HepG2 (cell line): ENCODE measurements at regions not wholly inside any gene's neighbourhood (a gene's known extent, or its start where the extent isn't known, plus 50 kb on each side); places are given as distances from the start of the nearest gene placed in this dataset.
A peak's percentile ranks its signal among the peaks of the same experiment; 100 is the strongest.

Source experiments
- CENPBD1 ChIP-seq: sonication (generic); formaldehyde crosslinking; IDR thresholded peaks from 2 replicates; pipeline ENCODE4 v1.8.0; 2022; ENCODE audit warnings: missing genetic modification reagents, low read depth, mild to moderate bottlenecking, borderline replicate concordance
- IRF9 ChIP-seq: sonication (generic); formaldehyde crosslinking; IDR thresholded peaks from 2 replicates; pipeline ENCODE4 v1.8.0; 2022; ENCODE audit warnings: missing genetic modification reagents, mild to moderate bottlenecking, borderline replicate concordance
- MLXIP ChIP-seq: sonication (generic); formaldehyde crosslinking; IDR thresholded peaks from 2 replicates; pipeline ENCODE4 v1.9.0; 2021; ENCODE audit warnings: missing genetic modification reagents, borderline replicate concordance
- NR3C1 ChIP-seq: sonication (generic); formaldehyde crosslinking; IDR thresholded peaks from 2 replicates; pipeline ENCODE4 v1.4.0; 2020; ENCODE audit warnings: missing genetic modification reagents
- REPIN1 ChIP-seq: sonication (generic); formaldehyde crosslinking; IDR thresholded peaks from 2 replicates; pipeline ENCODE4 v1.8.0; 2022; ENCODE audit warnings: missing genetic modification reagents, low read depth, mild to moderate bottlenecking, borderline replicate concordance
- ZBTB10 ChIP-seq: sonication (generic); formaldehyde crosslinking; IDR thresholded peaks from 2 replicates; pipeline ENCODE4 v1.4.0; 2020; ENCODE audit warnings: missing genetic modification reagents, borderline replicate concordance
- ZBTB39 ChIP-seq: sonication (generic); formaldehyde crosslinking; IDR thresholded peaks from 2 replicates; pipeline ENCODE4 v1.5.0; 2020; ENCODE audit warnings: missing genetic modification reagents
- ZNF12 ChIP-seq: sonication (generic); formaldehyde crosslinking; IDR thresholded peaks from 2 replicates; pipeline ENCODE4 v1.5.0; 2020; ENCODE audit warnings: missing genetic modification reagents

GRCh38 chr20:51306521-51307358 lies 235.8 kb downstream of the NFATC2 start (continued):
- TF ChIP-seq ZBTB10 (CRISPR knock-in tag) (no peak), REPIN1 (CRISPR knock-in tag) (0 out of 2 replicates have a peak, but pooled peaks have one; percentile 65), NR3C1 (CRISPR knock-in tag) (no peak), CENPBD1 (CRISPR knock-in tag) (no peak), ZNF12 (no peak), IRF9 (CRISPR knock-in tag) (peak; percentile 71; the same call in 1 of the 2 replicates), ZBTB39 (CRISPR knock-in tag) (no peak), MLXIP (CRISPR knock-in tag) (no peak)
